Right atrium auricular region (tissue), 2 donors: ENCODE measurements at regions not wholly inside any gene's neighbourhood (a gene's known extent, or its start where the extent isn't known, plus 50 kb on each side); places are given as distances from the start of the nearest gene placed in this dataset.

Experiments used
- DNase-seq: peaks from one replicate; pipeline ENCODE4 v3.0.0-alpha.2; 2019; ENCODE audit warnings: low spot score
- H3K27ac ChIP-seq, 2 donors: fragments of 200-600 bp; sonication (generic); 1 replicate in 1 of 2; 2 replicates in 1 of 2; pipeline ENCODE4 v1.5.1; 2016 to 2019
- H3K27me3 ChIP-seq, 2 donors: fragments of 200-600 bp; sonication (generic); one replicate each; pipeline versions ENCODE4 v1.5.1 to v1.6.0; 2017 to 2019
- H3K36me3 ChIP-seq: fragments of 200-600 bp; sonication (generic); one replicate; pipeline ENCODE4 v1.5.1; 2016
- H3K4me1 ChIP-seq, 2 donors: fragments of 200-600 bp; sonication (generic); one replicate each; pipeline versions ENCODE4 v1.5.1 to v1.6.0; 2017 to 2019
- H3K4me3 ChIP-seq, 2 donors: fragments of 200-600 bp; sonication (generic); 1 replicate in 1 of 2; 2 replicates in 1 of 2; pipeline ENCODE4 v1.5.1; 2017 to 2019; ENCODE audit warnings: mild to moderate bottlenecking in 1 of 2, moderate library complexity in 1 of 2
- H3K9me3 ChIP-seq, 2 donors: fragments of 200-600 bp; sonication (generic); one replicate each; pipeline ENCODE4 v1.5.1; 2019
- CTCF ChIP-seq, 2 donors: fragments of 200-600 bp; sonication (generic); IDR thresholded peaks; one replicate each; pipeline ENCODE4 v1.5.1; 2019; ENCODE audit warnings: antibody characterized with exemption in 2 of 2

GRCh38 chr20:59525500-59526241, 78.7 kb upstream of the PHACTR3 start:
- no peak for DNase-seq
- Histone ChIP-seq H3K4me3 (no peak overlapping the region), H3K27ac (no peak overlapping the region), H3K9me3 (no peaks in the 10 kb centered on the region), H3K4me1 (peaks cover 0 to 6% of the 10 kb centered on the region in 2 donors), H3K36me3 (no peaks in the 10 kb centered on the region), H3K27me3 (peaks cover 0 to 10% of the 10 kb centered on the region in 2 donors)
- TF ChIP-seq CTCF (IDR thresholded peaks at IDR 0.05): peak; percentile 81 to 95

- Histone ChIP-seq H3K9me3 (no peaks in the 10 kb centered on the region), H3K36me3 (no peaks in the 10 kb centered on the region), H3K27ac (no peak overlapping the region), H3K4me3 (no peak overlapping the region), H3K4me1 (peaks cover 0 to 6% of the 10 kb centered on the region in 2 donors), H3K27me3 (peaks cover 0 to 10% of the 10 kb centered on the region in 2 donors)
- DNase-seq: no peak
- no peak for TF ChIP-seq CTCF (IDR thresholded peaks at IDR 0.05)
These were observed 77.8 kb upstream of the PHACTR3 start for GRCh38 chr20:59526242-59527225.

- no peaks in the 10 kb centered on the region for H3K9me3 ChIP-seq
- H3K4me3 ChIP-seq: no peak overlapping the region
- H3K36me3 ChIP-seq: no peaks in the 10 kb centered on the region
- TF ChIP-seq CTCF (IDR thresholded peaks at IDR 0.05): no peak
- DNase-seq: no peak
- peaks cover 0 to under 1% of the 10 kb centered on the region in 2 donors for H3K4me1 ChIP-seq
- no peak overlapping the region for H3K27ac ChIP-seq
- H3K27me3 ChIP-seq: peaks cover 0 to 10% of the 10 kb centered on the region in 2 donors
These were observed 73.6 kb upstream of the PHACTR3 start for GRCh38 chr20:59530782-59531181.

GRCh38 chr20:59537991-59538390, 66.3 kb upstream of the PHACTR3 start:
- Histone ChIP-seq H3K9me3 (peaks cover 0 to 12% of the 10 kb centered on the region in 2 donors), H3K36me3 (no peaks in the 10 kb centered on the region), H3K27ac (no peak overlapping the region), H3K4me1 (no peaks in the 10 kb centered on the region), H3K4me3 (no peak overlapping the region), H3K27me3 (no peaks in the 10 kb centered on the region)
- no peak for TF ChIP-seq CTCF (IDR thresholded peaks at IDR 0.05)
- DNase-seq: no peak

- Histone ChIP-seq H3K9me3 (no peaks in the 10 kb centered on the region), H3K27ac (no peak overlapping the region), H3K4me1 (no peaks in the 10 kb centered on the region), H3K36me3 (no peaks in the 10 kb centered on the region), H3K27me3 (no peaks in the 10 kb centered on the region), H3K4me3 (no peak overlapping the region)
- TF ChIP-seq CTCF (IDR thresholded peaks at IDR 0.05): no peak
- no peak for DNase-seq
These were observed 56.7 kb upstream of the PHACTR3 start for GRCh38 chr20:59547596-59547995.
